GM13976 (cell line): ENCODE measurements at regions not wholly inside any gene's neighbourhood (a gene's known extent, or its start where the extent isn't known, plus 50 kb on each side); places are given as distances from the start of the nearest gene placed in this dataset.

Experiments used
- DNase-seq: peaks from one replicate; pipeline ENCODE4 v3.0.0; 2012; ENCODE audit warnings: low spot score
- in situ Hi-C: fragments of 300-500 bp; cut with MboI; formaldehyde crosslinking; loops from one replicate; pipeline ENCODE4 v1.12.0; 2022; ENCODE audit warnings: low sequenced_read_pairs, mixed read lengths, inconsistent platforms; ENCODE audit not compliant: unreplicated experiment
- TF ChIP-seq, protein P1 (sequence below): IDR thresholded peaks from 2 replicates; pipeline ENCODE4 v1.5.1; 2012; ENCODE audit warnings: borderline replicate concordance, mild to moderate bottlenecking; ENCODE audit not compliant: insufficient read depth; ENCODE audit errors: extremely low read depth, missing control alignments, control extremely low read depth

DNA sequence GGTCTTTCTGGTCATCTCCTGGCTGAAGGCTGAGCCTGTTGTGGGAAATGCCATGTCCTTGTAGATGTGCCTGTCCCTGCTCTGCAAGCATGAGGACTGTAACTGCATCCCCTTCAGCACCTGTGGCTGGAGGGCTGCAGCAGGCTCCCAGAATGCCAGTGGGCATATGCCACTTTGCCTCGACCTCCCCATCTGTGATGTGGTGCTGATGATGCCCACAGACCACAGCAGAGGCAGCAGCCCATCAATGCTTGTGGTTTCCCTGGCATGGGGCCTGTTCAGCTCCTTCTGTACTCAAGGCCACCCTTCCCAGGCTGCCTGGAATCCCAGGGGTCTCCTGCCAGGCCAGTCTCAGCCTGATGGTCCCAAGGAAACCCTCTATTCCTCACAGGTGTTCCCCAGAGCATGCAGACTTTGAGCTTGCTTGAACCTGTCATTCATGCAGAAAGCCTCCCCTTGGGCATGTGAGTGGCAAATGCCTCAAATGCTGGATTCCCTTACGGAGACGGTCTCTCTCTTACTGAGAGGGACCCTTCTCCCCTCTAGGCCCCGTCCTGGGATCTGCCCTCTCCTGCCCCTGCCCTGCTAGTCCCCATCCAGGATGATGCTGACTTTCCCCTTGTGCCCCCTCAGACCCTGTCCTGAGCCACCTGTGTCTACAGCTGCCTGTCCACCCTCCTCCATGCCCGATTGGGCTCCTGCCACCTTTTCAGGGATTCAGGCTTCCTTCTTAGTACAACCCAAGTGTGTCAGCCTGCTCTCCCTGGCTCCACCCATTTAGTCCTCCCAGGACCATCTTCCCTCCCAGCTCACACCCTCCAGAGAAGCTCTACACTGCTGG, 50.9 kb upstream of the ANTXRL start:
- TF ChIP-seq, protein P1, sequence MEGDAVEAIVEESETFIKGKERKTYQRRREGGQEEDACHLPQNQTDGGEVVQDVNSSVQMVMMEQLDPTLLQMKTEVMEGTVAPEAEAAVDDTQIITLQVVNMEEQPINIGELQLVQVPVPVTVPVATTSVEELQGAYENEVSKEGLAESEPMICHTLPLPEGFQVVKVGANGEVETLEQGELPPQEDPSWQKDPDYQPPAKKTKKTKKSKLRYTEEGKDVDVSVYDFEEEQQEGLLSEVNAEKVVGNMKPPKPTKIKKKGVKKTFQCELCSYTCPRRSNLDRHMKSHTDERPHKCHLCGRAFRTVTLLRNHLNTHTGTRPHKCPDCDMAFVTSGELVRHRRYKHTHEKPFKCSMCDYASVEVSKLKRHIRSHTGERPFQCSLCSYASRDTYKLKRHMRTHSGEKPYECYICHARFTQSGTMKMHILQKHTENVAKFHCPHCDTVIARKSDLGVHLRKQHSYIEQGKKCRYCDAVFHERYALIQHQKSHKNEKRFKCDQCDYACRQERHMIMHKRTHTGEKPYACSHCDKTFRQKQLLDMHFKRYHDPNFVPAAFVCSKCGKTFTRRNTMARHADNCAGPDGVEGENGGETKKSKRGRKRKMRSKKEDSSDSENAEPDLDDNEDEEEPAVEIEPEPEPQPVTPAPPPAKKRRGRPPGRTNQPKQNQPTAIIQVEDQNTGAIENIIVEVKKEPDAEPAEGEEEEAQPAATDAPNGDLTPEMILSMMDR = no peak
- in situ Hi-C loops = loop anchor here (25.0 kb wide), 1 partner anchor 999 kb away; no protein-coding TSS in a partner anchor
- no peak for DNase-seq

DNA sequence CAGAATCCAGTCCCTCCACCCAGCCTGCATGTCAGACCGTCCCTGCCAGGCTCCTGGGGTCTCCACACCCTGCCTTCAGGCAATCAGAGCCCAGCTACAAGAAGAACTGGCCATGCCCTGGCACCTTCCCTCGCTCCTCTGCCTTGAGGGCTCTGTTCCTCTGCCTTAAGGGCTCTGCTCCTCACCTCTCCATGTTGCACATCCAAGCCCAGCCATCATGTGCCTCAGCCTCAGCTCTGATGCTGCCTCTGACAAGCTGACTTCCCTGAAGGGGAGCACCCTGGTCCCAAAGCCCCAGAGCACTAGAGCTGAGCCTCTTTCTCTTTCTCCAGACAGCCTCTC, 50.3 kb upstream of the ANTXRL start:
- in situ Hi-C loops = loop anchor here (25.0 kb wide), 1 partner anchor 999 kb away; no protein-coding TSS in a partner anchor
- no peak for DNase-seq
- TF ChIP-seq, protein P1 = no peak

DNA sequence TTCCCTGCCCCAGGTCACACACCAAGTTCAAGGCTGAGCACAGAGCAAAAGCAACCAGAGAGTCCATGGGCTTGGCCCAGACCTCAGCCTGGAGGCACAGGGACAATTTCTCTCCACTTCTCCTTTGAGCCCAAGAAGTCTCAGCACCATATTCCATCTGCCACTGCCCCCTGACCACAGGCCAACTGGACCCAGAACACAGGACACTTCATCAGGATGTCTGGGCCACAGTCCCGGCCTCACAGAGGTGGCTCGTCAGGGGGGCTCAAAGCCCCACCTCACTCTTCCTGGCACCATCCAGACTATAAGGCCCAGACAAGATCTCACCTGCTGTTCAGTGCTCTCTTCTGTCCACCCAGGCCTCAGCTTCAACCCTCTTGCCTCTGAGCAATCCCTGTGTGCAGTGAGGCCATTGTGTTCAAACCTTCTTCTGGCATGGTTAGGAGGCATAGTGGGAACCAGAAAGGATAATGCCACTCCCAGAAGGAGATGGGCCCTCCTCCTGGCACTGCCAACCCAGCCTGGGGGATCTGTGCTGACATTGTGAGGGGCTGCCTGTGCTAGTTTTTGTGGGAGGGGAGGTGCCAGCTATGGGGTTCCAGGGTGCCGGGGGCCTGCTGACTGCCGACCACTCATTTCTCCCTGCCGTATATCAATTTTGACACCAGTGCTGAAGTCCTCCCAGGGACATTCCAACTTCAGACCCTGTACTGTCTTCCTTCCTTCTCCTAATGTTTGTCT, 49.7 kb upstream of the ANTXRL start:
- no peak for DNase-seq
- in situ Hi-C loops = loop anchor here (25.0 kb wide), 1 partner anchor 1000 kb away; no protein-coding TSS in a partner anchor

More for the DNA sequence above, 49.7 kb upstream of the ANTXRL start:
- TF ChIP-seq, protein P1 = no peak
